K562 (cell line): ENCODE measurements at regions not wholly inside any gene's neighbourhood (a gene's known extent, or its start where the extent isn't known, plus 50 kb on each side); places are given as distances from the start of the nearest gene placed in this dataset.

ENCODE experiments used
- ARID1B ChIP-seq: fragments of 450-650 bp; IDR thresholded peaks from 2 replicates; pipeline ENCODE4 v1.6.1; 2016; ENCODE audit warnings: antibody characterized with exemption, mild to moderate bottlenecking, inconsistent platforms
- ATF6 ChIP-seq: sonication (generic); formaldehyde crosslinking; IDR thresholded peaks from 2 replicates; pipeline ENCODE4 v1.4.0; 2020; ENCODE audit warnings: mild to moderate bottlenecking, missing genetic modification reagents
- CC2D1A ChIP-seq: fragments of 450-650 bp; IDR thresholded peaks from 2 replicates; pipeline ENCODE4 v1.6.1; 2017; ENCODE audit warnings: mild to moderate bottlenecking
- CEBPB ChIP-seq: fragments of 450-650 bp; IDR thresholded peaks from 2 replicates; pipeline ENCODE4 v1.6.1; 2016; ENCODE audit warnings: missing genetic modification characterization, missing compliant biosample characterization
- CREM ChIP-seq: IDR thresholded peaks from 2 replicates; pipeline ENCODE4 v1.6.1; 2014; ENCODE audit warnings: antibody characterized with exemption, low read depth
- DIDO1 ChIP-seq: fragments of 450-650 bp; IDR thresholded peaks from 2 replicates; pipeline ENCODE4 v1.6.1; 2016; ENCODE audit warnings: low read depth, missing biosample characterization, missing genetic modification characterization
- DMBX1 ChIP-seq: fragments of 250-450 bp; sonication (Bioruptor Pico); IDR thresholded peaks from 2 replicates; pipeline ENCODE4 v1.8.0; 2022; ENCODE audit warnings: inconsistent platforms, mild to moderate bottlenecking, moderate library complexity, borderline replicate concordance
- DPF2 ChIP-seq: fragments of 450-650 bp; IDR thresholded peaks from 2 replicates; pipeline ENCODE4 v1.6.1; 2016
- E2F5 ChIP-seq: sonication (generic); formaldehyde crosslinking; IDR thresholded peaks from 2 replicates; pipeline ENCODE4 v1.8.0; 2022; ENCODE audit warnings: mild to moderate bottlenecking, missing genetic modification reagents
- ERF ChIP-seq: fragments of 450-650 bp; formaldehyde crosslinking; IDR thresholded peaks from 2 replicates; pipeline ENCODE4 v1.4.0; 2020; ENCODE audit warnings: mild to moderate bottlenecking, mixed read lengths
- FOXA3 ChIP-seq, 2 experiments: fragments of 450-650 bp in 1 of 2; sonication (generic) in 1 of 2; formaldehyde crosslinking; IDR thresholded peaks in 1 of 2; conservative IDR thresholded peaks in 1 of 2; 2 replicates each; pipeline versions ENCODE4 v1.4.0 to v1.8.0; 2020 to 2022; ENCODE audit warnings: mild to moderate bottlenecking in 2 of 2, missing genetic modification reagents in 1 of 2
- HDAC8 ChIP-seq: fragments of 450-650 bp; IDR thresholded peaks from 2 replicates; pipeline ENCODE4 v1.6.1; 2016; ENCODE audit warnings: mild to moderate bottlenecking, missing genetic modification characterization, moderate library complexity, missing compliant biosample characterization
- HMBOX1 ChIP-seq: sonication (generic); IDR thresholded peaks from 2 replicates; pipeline ENCODE4 v1.6.1; 2016
- KAT2B ChIP-seq: IDR thresholded peaks from one replicate; pipeline ENCODE4 v1.6.1; 2012; ENCODE audit warnings: low read depth, mild to moderate bottlenecking, control low read depth, inconsistent platforms, low read length, moderate library complexity
- MAFK ChIP-seq: IDR thresholded peaks from 2 replicates; pipeline ENCODE4 v1.6.1; 2011; ENCODE audit warnings: low read length, improper control_type of control experiment
- MCM2 ChIP-seq: fragments of 450-650 bp; IDR thresholded peaks from 2 replicates; pipeline ENCODE4 v1.6.1; 2017; ENCODE audit warnings: low read depth, mild to moderate bottlenecking
- NR2C1 ChIP-seq, 2 experiments: fragments of 450-650 bp; IDR thresholded peaks; 2 replicates each; pipeline ENCODE4 v1.6.1; 2017; ENCODE audit warnings: mild to moderate bottlenecking in 2 of 2, antibody characterized with exemption in 1 of 2, inconsistent platforms in 1 of 2, missing compliant biosample characterization in 1 of 2, missing genetic modification characterization in 1 of 2
- POLR2H ChIP-seq: IDR thresholded peaks from 2 replicates; pipeline ENCODE4 v1.6.1; 2016; ENCODE audit warnings: missing genetic modification characterization, low read depth, mild to moderate bottlenecking, control low read depth, missing compliant biosample characterization, moderate library complexity
- RAD21 ChIP-seq, 2 experiments: fragments of 250-450 bp in 1 of 2; fragments of 450-650 bp in 1 of 2; sonication (Bioruptor Pico) in 1 of 2; formaldehyde crosslinking in 1 of 2; IDR thresholded peaks in 1 of 2; conservative IDR thresholded peaks in 1 of 2; 2 replicates each; pipeline versions ENCODE4 v1.4.0 to v1.8.0; 2020 to 2022; ENCODE audit warnings: mild to moderate bottlenecking in 2 of 2, moderate library complexity in 1 of 2
- SRF ChIP-seq, 2 experiments: fragments of 250-450, 450-650 bp in 1 of 2; sonication (Bioruptor Pico) in 1 of 2; sonication (generic) in 1 of 2; formaldehyde crosslinking; IDR thresholded peaks; 2 replicates each; pipeline versions ENCODE4 v1.5.0 to v1.5.1; 2020 to 2022; ENCODE audit warnings: mild to moderate bottlenecking in 1 of 2, missing genetic modification reagents in 1 of 2
- ZNF24 ChIP-seq: fragments of 450-650 bp; IDR thresholded peaks from 2 replicates; pipeline ENCODE4 v1.6.1; 2016
- ZNF316 ChIP-seq: fragments of 450-650 bp; IDR thresholded peaks from 2 replicates; pipeline ENCODE4 v1.6.1; 2016
- ZNF764 ChIP-seq: fragments of 250-450 bp; sonication (Bioruptor Pico); IDR thresholded peaks from 2 replicates; pipeline ENCODE4 v1.4.0; 2020; ENCODE audit warnings: low read depth, mild to moderate bottlenecking, moderate library complexity
- TF ChIP-seq, protein P1 (sequence below): fragments of 450-650 bp; IDR thresholded peaks from 2 replicates; pipeline ENCODE4 v1.7.0; 2016; ENCODE audit warnings: borderline replicate concordance

- TF ChIP-seq FOXA3 (CRISPR knock-in tag; conservative IDR thresholded peaks at IDR 0.05 in 1 of 2, IDR thresholded peaks at IDR 0.05 in 1 of 2) (no peak), DIDO1 (tag) (0 out of 2 replicates have a peak, but pooled peaks have one; percentile 39), MAFK (peak; percentile 91), ERF (CRISPR knock-in tag) (no peak), HMBOX1 (no peak), DPF2 (peak; percentile 76), ATF6 (CRISPR knock-in tag) (no peak), CC2D1A (no peak), E2F5 (no peak), KAT2B (no peak), CEBPB (peak; percentile 93), CREM (no peak), MCM2 (no peak), ZNF24 (no peak), SRF (CRISPR knock-in tag; IDR thresholded peaks at IDR 0.05) (no peak), ZNF764 (CRISPR knock-in tag) (no peak), NR2C1 (IDR thresholded peaks at IDR 0.05) (no peak), NR2C1 (tag; IDR thresholded peaks at IDR 0.05) (no peak), POLR2H (tag) (no peak), RAD21 (CRISPR knock-in tag; conservative IDR thresholded peaks at IDR 0.05 in 1 of 2, IDR thresholded peaks at IDR 0.05 in 1 of 2) (no peak), ARID1B (peak; percentile 66), DMBX1 (no peak), ZNF316 (peak; percentile 99), HDAC8 (tag) (no peak)
- TF ChIP-seq, protein P1, sequence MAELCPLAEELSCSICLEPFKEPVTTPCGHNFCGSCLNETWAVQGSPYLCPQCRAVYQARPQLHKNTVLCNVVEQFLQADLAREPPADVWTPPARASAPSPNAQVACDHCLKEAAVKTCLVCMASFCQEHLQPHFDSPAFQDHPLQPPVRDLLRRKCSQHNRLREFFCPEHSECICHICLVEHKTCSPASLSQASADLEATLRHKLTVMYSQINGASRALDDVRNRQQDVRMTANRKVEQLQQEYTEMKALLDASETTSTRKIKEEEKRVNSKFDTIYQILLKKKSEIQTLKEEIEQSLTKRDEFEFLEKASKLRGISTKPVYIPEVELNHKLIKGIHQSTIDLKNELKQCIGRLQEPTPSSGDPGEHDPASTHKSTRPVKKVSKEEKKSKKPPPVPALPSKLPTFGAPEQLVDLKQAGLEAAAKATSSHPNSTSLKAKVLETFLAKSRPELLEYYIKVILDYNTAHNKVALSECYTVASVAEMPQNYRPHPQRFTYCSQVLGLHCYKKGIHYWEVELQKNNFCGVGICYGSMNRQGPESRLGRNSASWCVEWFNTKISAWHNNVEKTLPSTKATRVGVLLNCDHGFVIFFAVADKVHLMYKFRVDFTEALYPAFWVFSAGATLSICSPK, result no peak
These were observed 108.3 kb downstream of the CHST1 start (continued) for GRCh38 chr11:45556851-45557707.
